AG04450 (cell line): ENCODE measurements at regions not wholly inside any gene's neighbourhood (a gene's known extent, or its start where the extent isn't known, plus 50 kb on each side); places are given as distances from the start of the nearest gene placed in this dataset.

Source experiments
- CTCF ChIA-PET: fragments of 300-600, 350-600 bp; formaldehyde crosslinking; extraction: SDS; loops from one replicate; lab custom pipeline; 2022; ENCODE audit warnings: antibody characterized with exemption, inconsistent platforms; lab: Charles Lee
- POLR2A ChIA-PET: fragments of 350-600 bp; formaldehyde crosslinking; extraction: SDS; loops from one replicate; lab custom pipeline; 2021; ENCODE audit warnings: antibody characterized with exemption, inconsistent platforms; lab: Yijun Ruan, JAX
- DNase-seq: peaks from one replicate; pipeline ENCODE4 v3.0.0-alpha.2; 2011; ENCODE audit warnings: low read depth, low spot score
- H3K27ac ChIP-seq: one replicate; pipeline ENCODE4 v1.5.1; 2012; ENCODE audit warnings: low read depth, low read length, control low read depth
- H3K27me3 ChIP-seq: one replicate; pipeline ENCODE4 v1.6.0; 2012; ENCODE audit warnings: low read length; ENCODE audit not compliant: control insufficient read depth, insufficient read depth
- H3K4me3 ChIP-seq: 2 replicates; pipeline ENCODE4 v1.5.1; 2011; ENCODE audit warnings: mild to moderate bottlenecking, low read depth, low read length, control low read depth
- H3K9me3 ChIP-seq: 2 replicates; pipeline ENCODE4 v1.5.1; 2012; ENCODE audit warnings: low read length; ENCODE audit not compliant: control insufficient read depth, insufficient read depth
- CTCF ChIP-seq: IDR thresholded peaks from 2 replicates; pipeline ENCODE4 v1.5.1; 2011; ENCODE audit warnings: low read depth, low read length, control low read depth, inconsistent platforms

GRCh38 chr5:112112346-112112745 lies 306.7 kb downstream of the EPB41L4A start:
- no peaks in the 10 kb centered on the region for H3K27me3 ChIP-seq
- no peak for TF ChIP-seq CTCF
- H3K27ac ChIP-seq = no peak overlapping the region
- H3K4me3 ChIP-seq = no peak overlapping the region
- H3K9me3 ChIP-seq = no peaks in the 10 kb centered on the region
- no peak for DNase-seq
- ChIA-PET POLR2A (no interaction called here), CTCF (no interaction called here)

GRCh38 chr5:112109331-112110007 lies 309.6 kb downstream of the EPB41L4A start:
- Histone ChIP-seq H3K27ac (no peak overlapping the region), H3K27me3 (no peaks in the 10 kb centered on the region), H3K9me3 (no peaks in the 10 kb centered on the region), H3K4me3 (no peak overlapping the region)
- no peak for TF ChIP-seq CTCF
- DNase-seq = peak; percentile 83
- ChIA-PET POLR2A (interaction anchor here (0.6 to 1.2 kb wide), 2 partner anchors 110 to 577 kb away, joined by 3 read pairs; no protein-coding TSS in a partner anchor), CTCF (interaction anchor here (1.2 kb wide), 1 partner anchor 578 kb away, joined by 3 read pairs; no protein-coding TSS in a partner anchor)

- Histone ChIP-seq H3K27me3 (no peaks in the 10 kb centered on the region), H3K9me3 (no peaks in the 10 kb centered on the region), H3K27ac (no peak overlapping the region), H3K4me3 (no peak overlapping the region)
- CTCF ChIA-PET = no interaction called here
- TF ChIP-seq CTCF = no peak
- POLR2A ChIA-PET = no interaction called here
- DNase-seq = no peak
Measured at GRCh38 chr5:112106878-112107277, 312.2 kb downstream of the EPB41L4A start.

- no peak for DNase-seq
- Histone ChIP-seq H3K27ac (no peak overlapping the region), H3K9me3 (0 out of 2 replicates have a peak, but pooled peaks cover 3% of the 10 kb centered on the region), H3K4me3 (no peak overlapping the region), H3K27me3 (no peaks in the 10 kb centered on the region)
- POLR2A ChIA-PET = no interaction called here
- TF ChIP-seq CTCF = no peak
- CTCF ChIA-PET = no interaction called here
Measured at GRCh38 chr5:112097768-112098167, 321.3 kb downstream of the EPB41L4A start.

GRCh38 chr5:112087222-112087621 lies 330.2 kb upstream of the NREP start:
- DNase-seq = no peak
- no peak overlapping the region for H3K27ac ChIP-seq
- no peaks in the 10 kb centered on the region for H3K9me3 ChIP-seq
- no peak overlapping the region for H3K4me3 ChIP-seq
- no peak for TF ChIP-seq CTCF
- ChIA-PET POLR2A (no interaction called here), CTCF (no interaction called here)
- no peaks in the 10 kb centered on the region for H3K27me3 ChIP-seq
